Osteocyte (in vitro differentiated cells): ENCODE measurements at regions not wholly inside any gene's neighbourhood (a gene's known extent, or its start where the extent isn't known, plus 50 kb on each side); places are given as distances from the start of the nearest gene placed in this dataset.

Experiments
- DNase-seq: peaks from one replicate; pipeline ENCODE4 v3.0.0; 2021; ENCODE audit warnings: mixed read lengths; ENCODE audit not compliant: unreplicated experiment; ENCODE audit errors: extremely low spot score
- H3K27ac Mint-ChIP-seq: one replicate; pipeline ENCODE4 v1.8.0; 2021; ENCODE audit warnings: mild to moderate bottlenecking, mixed read lengths; ENCODE audit not compliant: unreplicated experiment
- H3K27me3 Mint-ChIP-seq: one replicate; pipeline ENCODE4 v1.8.0; 2021; ENCODE audit warnings: mixed read lengths; ENCODE audit not compliant: unreplicated experiment
- H3K36me3 Mint-ChIP-seq: one replicate; pipeline ENCODE4 v1.8.0; 2021; ENCODE audit warnings: mixed read lengths; ENCODE audit not compliant: unreplicated experiment
- H3K4me1 Mint-ChIP-seq: one replicate; pipeline ENCODE4 v1.8.0; 2021; ENCODE audit warnings: mixed read lengths; ENCODE audit not compliant: unreplicated experiment
- H3K4me3 Mint-ChIP-seq: one replicate; pipeline ENCODE4 v1.8.0; 2021; ENCODE audit warnings: mild to moderate bottlenecking, moderate library complexity, mixed read lengths; ENCODE audit not compliant: unreplicated experiment
- H3K9me3 Mint-ChIP-seq: one replicate; pipeline ENCODE4 v1.8.0; 2021; ENCODE audit warnings: mixed read lengths; ENCODE audit not compliant: unreplicated experiment
- TF ChIP-seq, protein P1 (sequence below): fragments of 200-600 bp; sonication (generic); IDR thresholded peaks from 2 replicates; pipeline ENCODE4 v1.5.0; 2021; ENCODE audit warnings: antibody characterized with exemption, mild to moderate bottlenecking, moderate library complexity

DNA sequence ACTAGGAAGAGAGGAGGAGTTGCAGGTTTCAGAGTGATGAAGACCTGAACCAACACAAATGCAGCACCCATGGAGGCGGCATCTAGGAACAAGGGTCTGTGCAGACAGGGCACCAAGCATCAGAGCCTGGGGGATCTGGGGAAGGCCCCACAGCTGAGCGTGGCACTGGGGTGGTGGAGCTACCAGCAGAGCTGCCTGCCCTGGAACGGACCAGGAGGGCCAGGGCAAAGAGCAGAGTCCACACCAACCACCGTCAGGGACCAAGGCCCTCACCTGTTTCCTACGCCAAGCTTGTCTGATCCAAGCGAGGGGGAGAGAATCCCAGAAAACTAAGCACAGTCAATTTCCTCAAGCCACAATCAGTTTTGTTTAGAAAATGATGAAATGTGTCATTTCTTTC lies 79.0 kb upstream of the SYT6 start:
- H3K9me3 Mint-ChIP-seq = no peaks in the 10 kb centered on the region
- peak; percentile 62 for DNase-seq
- H3K27ac Mint-ChIP-seq = no peak overlapping the region
- no peaks in the 10 kb centered on the region for H3K36me3 Mint-ChIP-seq
- peaks cover 26% of the 10 kb centered on the region for H3K27me3 Mint-ChIP-seq
- H3K4me1 Mint-ChIP-seq = no peaks in the 10 kb centered on the region
- H3K4me3 Mint-ChIP-seq = no peak overlapping the region
- TF ChIP-seq, protein P1, sequence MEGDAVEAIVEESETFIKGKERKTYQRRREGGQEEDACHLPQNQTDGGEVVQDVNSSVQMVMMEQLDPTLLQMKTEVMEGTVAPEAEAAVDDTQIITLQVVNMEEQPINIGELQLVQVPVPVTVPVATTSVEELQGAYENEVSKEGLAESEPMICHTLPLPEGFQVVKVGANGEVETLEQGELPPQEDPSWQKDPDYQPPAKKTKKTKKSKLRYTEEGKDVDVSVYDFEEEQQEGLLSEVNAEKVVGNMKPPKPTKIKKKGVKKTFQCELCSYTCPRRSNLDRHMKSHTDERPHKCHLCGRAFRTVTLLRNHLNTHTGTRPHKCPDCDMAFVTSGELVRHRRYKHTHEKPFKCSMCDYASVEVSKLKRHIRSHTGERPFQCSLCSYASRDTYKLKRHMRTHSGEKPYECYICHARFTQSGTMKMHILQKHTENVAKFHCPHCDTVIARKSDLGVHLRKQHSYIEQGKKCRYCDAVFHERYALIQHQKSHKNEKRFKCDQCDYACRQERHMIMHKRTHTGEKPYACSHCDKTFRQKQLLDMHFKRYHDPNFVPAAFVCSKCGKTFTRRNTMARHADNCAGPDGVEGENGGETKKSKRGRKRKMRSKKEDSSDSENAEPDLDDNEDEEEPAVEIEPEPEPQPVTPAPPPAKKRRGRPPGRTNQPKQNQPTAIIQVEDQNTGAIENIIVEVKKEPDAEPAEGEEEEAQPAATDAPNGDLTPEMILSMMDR = no peak

DNA sequence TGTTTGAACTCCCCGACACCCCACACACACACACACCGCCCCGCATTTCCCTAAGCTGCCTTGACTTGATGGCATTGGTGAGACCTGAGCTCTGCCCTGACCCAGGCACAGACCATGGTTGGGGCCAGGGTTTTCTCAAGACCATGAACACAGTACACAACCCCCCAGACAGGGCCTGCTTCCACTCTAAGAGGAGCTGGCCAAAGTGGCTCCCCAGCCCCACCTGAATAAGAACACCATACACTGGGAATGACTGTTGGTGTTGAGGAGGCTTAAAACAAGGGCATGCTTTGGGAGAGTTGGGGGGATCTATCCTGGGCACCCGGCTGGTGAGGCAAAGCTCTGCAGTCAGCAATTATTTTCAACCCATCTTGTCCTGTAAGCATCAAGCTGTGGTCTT lies 77.6 kb upstream of the SYT6 start:
- Mint-ChIP-seq H3K4me3 (no peak overlapping the region), H3K27me3 (peaks cover 29% of the 10 kb centered on the region), H3K27ac (no peak overlapping the region), H3K36me3 (no peaks in the 10 kb centered on the region), H3K9me3 (no peaks in the 10 kb centered on the region), H3K4me1 (no peaks in the 10 kb centered on the region)
- TF ChIP-seq, protein P1 = no peak
- DNase-seq = peak; percentile 57

DNA sequence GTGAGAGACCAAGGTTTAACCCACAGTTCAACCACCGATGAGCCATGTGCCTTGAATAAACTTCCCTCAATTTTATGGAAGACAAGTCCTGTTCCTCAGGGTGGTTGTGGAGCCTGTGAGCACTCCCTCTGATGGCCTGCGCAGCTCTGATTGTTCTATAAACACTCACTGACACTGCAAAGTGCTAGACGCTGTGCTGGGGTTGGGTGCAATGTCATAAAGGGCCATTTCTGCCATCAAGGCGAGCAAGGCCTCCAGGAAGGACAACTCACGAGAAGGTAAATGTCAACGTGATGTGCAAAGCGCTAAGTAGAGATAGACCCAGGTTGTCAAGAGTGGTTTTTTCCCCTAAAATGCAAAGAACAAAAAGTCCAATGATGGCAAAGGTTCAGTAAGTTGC lies 75.7 kb upstream of the SYT6 start:
- no peak for DNase-seq
- Mint-ChIP-seq H3K36me3 (no peaks in the 10 kb centered on the region), H3K27ac (no peak overlapping the region), H3K9me3 (no peaks in the 10 kb centered on the region), H3K27me3 (peaks cover 30% of the 10 kb centered on the region), H3K4me3 (no peak overlapping the region), H3K4me1 (no peaks in the 10 kb centered on the region)
- TF ChIP-seq, protein P1 = no peak

DNA sequence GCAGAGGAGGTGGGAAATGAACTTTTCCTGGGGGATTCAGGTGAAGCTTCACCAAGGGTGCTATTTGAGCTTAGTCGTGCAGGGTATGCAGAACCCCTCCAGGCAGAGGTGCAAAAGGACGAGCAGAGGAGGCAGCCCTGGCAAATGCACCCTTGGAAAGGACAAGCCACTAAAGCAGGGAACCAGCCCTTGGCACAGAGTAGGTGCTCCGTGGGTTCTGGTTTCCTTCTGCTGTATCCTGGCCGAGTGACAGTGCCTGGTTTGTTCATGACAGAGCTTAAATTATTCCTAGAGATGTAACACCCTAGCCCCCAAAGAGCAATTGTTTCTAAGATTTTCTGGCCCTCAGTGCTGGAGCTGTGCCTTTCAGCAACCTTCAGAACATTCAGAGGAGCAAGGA lies 73.4 kb upstream of the SYT6 start:
- TF ChIP-seq, protein P1 = no peak
- Mint-ChIP-seq H3K4me1 (no peaks in the 10 kb centered on the region), H3K27ac (no peak overlapping the region), H3K9me3 (no peaks in the 10 kb centered on the region), H3K36me3 (no peaks in the 10 kb centered on the region), H3K4me3 (no peak overlapping the region), H3K27me3 (peaks cover 21% of the 10 kb centered on the region)
- DNase-seq = no peak

DNA sequence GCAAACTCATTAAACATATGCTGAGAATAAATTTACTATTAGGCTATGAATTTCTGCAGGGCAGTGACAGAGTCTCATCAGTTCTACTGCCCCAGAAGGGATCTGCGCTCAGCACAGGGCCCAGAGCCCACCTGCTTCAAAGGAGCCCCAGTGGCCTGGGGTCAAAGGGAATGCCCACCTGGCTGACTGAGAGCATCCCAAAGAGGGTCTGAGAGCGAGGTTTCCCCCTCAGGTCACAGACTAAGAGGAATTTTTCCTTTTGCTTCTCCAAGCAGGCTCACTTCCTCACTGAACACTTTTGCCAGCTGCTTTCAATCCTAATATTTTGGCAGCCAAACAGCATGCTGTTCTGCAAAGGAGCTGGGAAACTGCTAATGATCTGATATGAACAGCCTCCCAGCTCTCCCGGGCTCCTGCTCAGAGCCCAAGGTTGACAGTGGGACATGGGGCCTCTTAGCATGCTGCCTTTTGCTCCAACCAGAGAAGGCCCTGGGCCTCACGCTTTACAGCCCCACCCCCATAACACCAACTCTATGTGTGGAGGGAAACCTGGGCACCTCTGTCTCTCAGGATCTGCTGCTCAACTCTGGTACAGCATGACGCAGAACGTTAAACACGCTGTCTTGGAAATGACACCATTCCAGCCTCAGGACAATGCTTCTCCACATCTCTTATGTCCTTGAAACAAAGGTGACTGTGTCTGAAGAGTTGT lies 70.7 kb upstream of the SYT6 start:
- H3K9me3 Mint-ChIP-seq = no peaks in the 10 kb centered on the region
- TF ChIP-seq, protein P1 = no peak
- DNase-seq = no peak
- no peaks in the 10 kb centered on the region for H3K4me1 Mint-ChIP-seq
- no peaks in the 10 kb centered on the region for H3K36me3 Mint-ChIP-seq
- no peak overlapping the region for H3K4me3 Mint-ChIP-seq
- peaks cover 11% of the 10 kb centered on the region for H3K27me3 Mint-ChIP-seq
- no peak overlapping the region for H3K27ac Mint-ChIP-seq
